HG03196 (cell line): ENCODE measurements at regions not wholly inside any gene's neighbourhood (a gene's known extent, or its start where the extent isn't known, plus 50 kb on each side); places are given as distances from the start of the nearest gene placed in this dataset.

Experiments used
- ATAC-seq: cut with Tn5 transposase; IDR thresholded peaks from one replicate; pipeline ENCODE4 v1.9.1; 2021; ENCODE audit not compliant: unreplicated experiment

- ATAC-seq = no peak
Measured at GRCh38 chr20:16944745-16945144, 196.6 kb downstream of the OTOR start.

GRCh38 chr20:16945619-16946018 is 197.5 kb downstream of the OTOR start:
- no peak for ATAC-seq

GRCh38 chr20:16946097-16946496 is 197.9 kb downstream of the OTOR start:
- no peak for ATAC-seq

- no peak for ATAC-seq
Measured at GRCh38 chr20:16947479-16947878, 199.3 kb downstream of the OTOR start.

GRCh38 chr20:16951876-16952275 is 203.7 kb downstream of the OTOR start:
- ATAC-seq = no peak

GRCh38 chr20:16952965-16953364 is 204.8 kb downstream of the OTOR start:
- no peak for ATAC-seq

- no peak for ATAC-seq
Measured at GRCh38 chr20:16953858-16954257, 205.7 kb downstream of the OTOR start.

GRCh38 chr20:16955462-16955861 is 207.3 kb downstream of the OTOR start:
- no peak for ATAC-seq

GRCh38 chr20:16955971-16956370 is 207.8 kb downstream of the OTOR start:
- no peak for ATAC-seq

GRCh38 chr20:16965401-16965800 is 217.2 kb downstream of the OTOR start:
- no peak for ATAC-seq

GRCh38 chr20:16966276-16966880 is 218.2 kb downstream of the OTOR start:
- ATAC-seq = no peak

- ATAC-seq = no peak
Measured at GRCh38 chr20:16968099-16968498, 219.9 kb downstream of the OTOR start.

- no peak for ATAC-seq
Measured at GRCh38 chr20:16970776-16971175, 222.6 kb downstream of the OTOR start.

- no peak for ATAC-seq
Measured at GRCh38 chr20:16974080-16974854, 226.1 kb downstream of the OTOR start.

- no peak for ATAC-seq
Measured at GRCh38 chr20:16974855-16975162, 226.7 kb downstream of the OTOR start.

- no peak for ATAC-seq
Measured at GRCh38 chr20:16975682-16976081, 227.5 kb downstream of the OTOR start.

GRCh38 chr20:16978497-16978896 is 230.3 kb downstream of the OTOR start:
- no peak for ATAC-seq

- no peak for ATAC-seq
Measured at GRCh38 chr20:16982091-16982726, 234.1 kb downstream of the OTOR start.

GRCh38 chr20:16984481-16984880 is 236.3 kb downstream of the OTOR start:
- no peak for ATAC-seq

- no peak for ATAC-seq
Measured at GRCh38 chr20:17003170-17003870, 223.5 kb upstream of the PCSK2 start.

GRCh38 chr20:17010181-17010580 is 216.7 kb upstream of the PCSK2 start:
- no peak for ATAC-seq
